Stimulated activated CD8-positive, alpha-beta memory T cell treated with anti-CD3 and anti-CD28 coated beads, Interleukin-7, amount 100 ng/mL, for 24 hours (primary cell): ENCODE measurements at regions not wholly inside any gene's neighbourhood (a gene's known extent, or its start where the extent isn't known, plus 50 kb on each side); places are given as distances from the start of the nearest gene placed in this dataset.

ENCODE experiments used
- DNase-seq: peaks from one replicate; pipeline ENCODE4 v3.0.0-alpha.2; 2020; ENCODE audit warnings: low read depth

DNA sequence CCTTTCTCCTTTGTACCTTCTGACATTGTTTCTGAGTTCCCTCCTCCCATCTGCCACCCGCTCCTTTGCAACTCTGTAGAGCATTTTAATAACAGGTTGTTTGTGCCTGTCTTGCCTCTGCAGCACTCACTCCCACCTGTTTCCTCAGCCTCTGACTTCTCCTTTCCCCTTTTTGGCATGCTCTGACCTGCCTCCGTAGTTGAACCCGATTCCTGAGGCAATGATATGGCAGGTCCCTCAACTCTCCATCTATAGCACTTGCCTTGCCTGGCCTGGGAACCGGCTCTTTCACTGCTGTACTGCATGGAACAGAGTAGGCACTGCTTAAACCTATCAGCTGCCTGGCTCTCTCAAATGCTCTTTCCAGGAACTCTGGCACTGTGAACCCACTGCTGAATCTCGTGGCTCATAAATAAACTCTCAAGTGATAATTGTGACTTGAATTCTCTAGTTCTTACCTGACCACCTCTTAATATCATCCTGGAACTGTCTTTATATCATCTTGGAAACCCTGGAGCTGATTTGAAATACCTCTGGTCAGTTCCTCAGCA, 50.3 kb downstream of the UTRN start:
- no peak for DNase-seq

DNA sequence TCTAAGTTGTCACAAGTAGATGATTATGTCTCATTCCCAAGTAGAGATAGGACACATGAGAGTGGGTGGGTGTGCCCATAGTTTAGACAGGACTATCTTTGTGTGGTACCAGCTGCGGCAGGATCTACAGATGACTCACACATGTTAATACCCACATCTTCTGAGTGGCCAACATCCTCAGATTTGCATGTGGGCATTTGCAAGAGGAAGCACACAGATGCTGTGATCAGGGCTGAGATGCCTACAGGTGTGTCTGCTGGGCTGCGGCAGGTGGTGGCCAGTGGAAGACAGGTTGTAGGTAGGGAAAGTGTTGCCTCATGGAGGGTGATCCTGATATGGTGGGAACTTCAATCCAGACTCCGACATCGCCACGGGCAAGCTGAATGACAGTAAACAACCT, 50.8 kb downstream of the UTRN start:
- no peak for DNase-seq

DNA sequence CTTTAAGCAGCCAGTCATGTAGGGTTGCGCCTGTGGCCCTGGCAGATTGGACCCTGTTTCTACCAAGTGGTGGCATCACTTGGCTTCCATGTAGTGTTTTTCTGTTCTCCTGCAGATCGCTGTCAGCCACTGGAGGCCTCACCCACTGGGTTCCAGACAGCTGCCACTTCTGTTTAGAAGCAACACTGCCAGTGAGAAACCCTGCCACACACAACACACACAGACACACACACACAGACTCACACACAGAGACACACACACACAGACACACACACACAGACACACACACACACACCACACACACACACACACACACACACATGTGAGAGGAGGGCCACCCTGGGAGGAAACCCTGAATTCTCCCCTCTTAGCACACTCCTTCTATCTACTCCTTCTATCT, 51.8 kb downstream of the UTRN start:
- no peak for DNase-seq

DNA sequence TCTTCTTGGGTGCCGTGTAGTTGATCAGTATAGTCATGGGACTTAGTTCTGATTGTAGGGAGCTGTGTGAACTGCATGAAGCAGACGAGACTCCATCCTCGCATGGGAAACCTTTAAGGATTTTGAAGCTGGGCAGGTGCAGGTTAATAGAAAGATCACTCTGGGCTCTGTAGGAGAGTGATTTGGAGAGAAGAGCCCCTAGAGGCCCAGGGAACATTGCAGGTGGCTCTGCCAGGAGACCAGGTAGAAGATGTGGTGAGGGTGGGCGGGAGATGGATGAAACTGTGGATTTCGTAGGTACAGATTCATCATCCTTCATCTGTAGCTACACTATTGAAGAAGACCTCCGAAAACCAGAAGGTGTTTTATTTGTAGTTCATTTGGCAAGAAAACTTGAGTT, 53.3 kb downstream of the UTRN start:
- no peak for DNase-seq

DNA sequence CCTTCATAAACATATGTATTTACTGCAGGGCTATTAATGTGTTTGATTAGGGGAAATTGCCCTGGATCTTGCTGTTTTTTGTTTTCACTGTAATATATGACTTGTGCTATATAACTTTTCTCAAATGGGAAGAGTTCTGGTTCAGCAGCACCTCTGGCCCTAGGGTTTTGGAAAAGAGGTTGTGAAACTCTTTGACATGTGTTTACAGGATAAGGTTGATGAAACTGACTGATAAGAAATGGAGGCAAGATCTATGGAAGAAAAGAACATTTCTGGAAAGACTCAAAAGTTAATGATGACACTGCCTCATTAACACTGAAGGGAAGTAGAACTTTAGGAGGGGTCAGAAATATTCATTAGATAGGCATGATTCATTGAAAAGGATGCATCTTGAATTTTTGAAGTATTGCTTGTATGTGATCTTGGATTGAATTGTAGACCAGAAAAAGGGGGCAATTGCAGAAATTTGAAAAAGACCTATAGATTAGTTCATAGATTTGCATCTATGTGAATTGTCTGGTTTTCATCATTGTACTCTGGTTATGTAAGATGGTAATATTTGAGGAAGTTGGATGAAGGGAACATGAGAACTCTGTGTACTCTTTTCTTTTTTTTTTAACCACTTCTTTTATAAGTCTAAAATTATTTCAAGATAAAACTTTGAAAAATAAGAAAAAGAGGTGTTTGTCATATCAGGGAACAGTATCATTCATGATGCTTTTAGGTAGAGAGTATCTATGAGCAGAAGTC, 54.0 kb downstream of the UTRN start:
- DNase-seq, result no peak

DNA sequence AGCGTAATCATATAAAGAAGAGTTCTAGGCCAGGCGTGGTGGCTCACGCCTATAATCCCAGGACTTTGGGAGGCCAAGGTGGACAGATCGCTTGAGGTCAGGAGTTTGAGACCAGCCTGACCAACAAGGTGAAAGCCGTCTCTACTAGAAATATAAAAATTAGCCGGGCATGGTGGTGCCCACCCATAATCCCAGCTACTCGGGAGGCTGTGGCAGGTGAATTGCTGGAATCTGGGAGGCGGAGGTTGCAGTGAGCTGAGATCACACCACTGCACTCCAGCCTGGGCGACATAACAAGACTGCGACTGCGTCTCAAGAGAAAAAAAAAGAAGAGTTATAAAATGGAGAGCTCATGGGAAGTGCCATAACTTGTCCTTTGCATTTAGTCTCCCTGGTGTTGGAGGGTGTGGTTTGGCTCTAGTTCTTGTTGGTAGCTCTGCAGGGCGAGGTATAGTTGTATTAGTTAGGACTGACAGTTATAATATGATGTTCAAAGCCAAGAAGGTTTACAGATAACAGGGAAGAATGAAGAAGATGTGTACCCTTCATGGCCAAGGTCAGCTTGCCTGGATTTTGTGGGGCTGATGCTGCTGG, 54.8 kb downstream of the UTRN start:
- DNase-seq, result no peak

DNA sequence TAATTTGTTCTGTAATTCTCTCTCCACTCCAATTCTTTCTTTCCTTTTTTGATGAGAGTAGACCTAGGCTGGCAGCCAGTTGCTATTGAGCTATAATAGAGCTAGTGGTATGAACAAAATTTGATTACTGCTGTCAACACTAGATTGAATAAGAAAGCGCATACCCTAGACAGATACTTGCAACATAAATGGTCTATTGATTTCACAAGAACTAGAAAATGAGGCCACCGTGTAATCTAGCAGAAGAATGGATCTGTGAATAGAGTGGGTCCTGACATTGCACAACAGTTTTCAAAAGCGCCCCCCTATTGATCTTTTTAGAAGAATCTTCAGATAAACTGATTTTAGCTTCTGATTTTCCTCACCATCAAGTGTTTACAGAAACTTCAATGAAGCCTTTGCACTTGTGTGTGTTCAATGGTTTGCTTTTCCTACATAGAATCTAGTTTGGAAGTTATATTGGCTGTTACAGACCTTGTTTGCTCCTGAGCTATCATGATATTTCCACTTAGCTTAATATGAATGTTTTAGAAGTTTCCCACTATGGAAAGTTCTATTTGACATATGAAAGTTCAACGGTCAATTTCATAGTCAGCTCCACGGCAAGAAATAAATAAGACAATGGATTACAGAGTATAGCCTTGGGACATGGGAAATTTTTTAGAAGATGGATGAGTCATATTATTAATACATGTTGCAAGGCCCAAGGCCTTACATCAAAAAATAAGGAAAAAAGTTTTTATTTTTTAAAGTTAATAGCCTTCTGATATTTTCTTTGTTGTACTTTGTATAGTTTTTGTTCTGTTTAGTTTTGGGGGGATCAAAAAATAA, 55.6 kb downstream of the UTRN start:
- DNase-seq, result no peak

DNA sequence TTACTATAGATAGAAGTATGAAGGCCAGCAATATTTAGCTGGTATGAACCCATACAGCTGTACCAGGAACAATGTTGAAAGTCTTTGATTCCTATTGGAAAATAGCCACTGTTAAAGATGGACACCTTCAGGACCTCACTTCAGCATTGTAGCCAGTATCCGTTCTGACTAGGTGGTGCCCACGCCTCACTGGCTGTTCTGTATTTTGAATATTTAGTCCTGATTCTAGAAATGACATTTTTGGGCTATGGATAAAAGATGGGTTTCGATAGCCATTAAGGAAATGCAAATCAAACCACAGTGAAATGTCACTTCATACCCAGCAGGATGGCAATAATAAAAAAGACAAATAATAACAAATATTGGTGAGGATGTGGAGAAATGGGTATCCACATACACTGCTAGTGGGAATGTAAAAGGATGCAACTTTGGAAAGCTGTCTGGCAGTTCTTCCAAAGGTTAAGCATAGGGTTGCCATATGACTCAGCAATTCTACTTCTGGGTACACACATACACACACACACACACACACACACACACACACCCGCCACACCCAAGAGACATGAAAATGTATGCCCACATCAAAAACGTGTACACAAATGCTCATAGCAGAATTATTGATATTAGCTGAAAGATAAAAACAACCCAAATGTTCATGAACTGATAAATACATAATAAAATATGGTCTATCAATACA, 56.8 kb downstream of the UTRN start:
- no peak for DNase-seq

DNA sequence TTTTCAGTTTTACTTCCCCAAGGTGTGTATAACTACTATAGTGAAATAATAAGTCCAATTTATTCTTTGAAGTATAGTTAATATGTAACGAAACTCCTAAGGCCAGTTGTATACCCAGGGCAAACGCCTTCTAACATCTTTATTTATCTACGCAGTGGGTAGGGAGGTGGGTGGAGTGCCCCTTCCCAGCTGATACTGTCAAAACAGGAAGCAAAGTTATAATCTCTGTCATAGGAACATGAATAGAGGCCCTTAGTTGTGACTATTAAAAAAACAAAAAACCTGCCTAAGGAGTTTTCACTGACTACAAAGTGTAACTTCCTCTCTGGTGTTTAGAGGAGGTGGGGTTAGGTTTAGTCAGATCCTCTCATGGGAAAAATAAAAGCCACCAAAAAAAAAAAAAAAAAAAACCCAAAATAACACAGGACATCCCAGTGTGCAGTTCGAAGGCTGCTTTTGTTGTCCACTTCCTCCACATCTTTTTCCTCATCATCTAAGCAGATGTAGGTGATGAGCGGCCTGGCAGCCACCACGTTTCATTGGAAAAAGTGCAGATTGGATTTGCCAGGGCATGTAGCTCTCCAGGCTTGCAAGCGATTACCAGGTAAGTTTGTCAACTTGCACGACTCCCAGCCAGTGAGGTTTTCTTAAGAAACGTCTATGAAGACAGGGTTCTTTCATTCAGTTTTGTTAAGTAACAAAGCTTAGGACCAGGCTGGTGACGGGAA, 58.7 kb downstream of the UTRN start:
- DNase-seq, result no peak

DNA sequence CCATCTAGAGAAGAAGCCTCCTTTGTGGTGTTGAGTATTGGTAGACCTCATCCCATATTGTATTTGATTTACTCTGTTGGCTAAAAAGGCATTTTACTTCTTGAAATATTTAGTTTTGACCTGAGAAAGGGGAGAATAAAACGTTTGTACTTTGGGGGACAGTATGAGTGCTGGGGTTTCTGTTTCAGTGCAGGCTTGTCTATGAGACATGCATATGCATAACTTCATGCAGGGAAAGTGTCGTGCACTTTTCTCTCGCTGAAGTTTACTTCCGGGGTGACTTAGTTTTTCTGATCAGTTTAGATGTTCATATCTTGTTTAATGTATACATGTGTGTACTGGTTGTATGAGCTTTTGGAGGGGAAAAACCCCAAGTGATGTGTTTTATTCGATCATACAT, 59.5 kb downstream of the UTRN start:
- no peak for DNase-seq

DNA sequence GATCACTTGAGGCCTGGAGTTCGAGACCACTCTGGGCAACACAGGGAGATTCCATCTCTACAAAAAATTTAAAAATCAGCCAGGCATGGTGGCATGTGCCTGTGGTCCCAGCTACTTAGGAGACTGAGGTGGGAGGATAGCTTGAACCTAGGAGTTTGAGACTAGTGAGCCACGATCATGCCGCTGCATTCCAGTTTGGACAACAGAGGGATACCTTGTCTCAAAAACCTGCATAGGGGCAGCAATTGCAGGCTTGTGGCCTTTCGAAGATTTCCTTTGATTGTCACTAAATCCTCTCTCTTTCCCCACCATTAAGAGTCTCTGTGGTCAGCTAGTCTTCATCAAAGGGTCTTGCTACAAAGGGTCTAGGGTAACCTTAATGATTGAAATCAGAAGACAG, 60.3 kb downstream of the UTRN start:
- no peak for DNase-seq

DNA sequence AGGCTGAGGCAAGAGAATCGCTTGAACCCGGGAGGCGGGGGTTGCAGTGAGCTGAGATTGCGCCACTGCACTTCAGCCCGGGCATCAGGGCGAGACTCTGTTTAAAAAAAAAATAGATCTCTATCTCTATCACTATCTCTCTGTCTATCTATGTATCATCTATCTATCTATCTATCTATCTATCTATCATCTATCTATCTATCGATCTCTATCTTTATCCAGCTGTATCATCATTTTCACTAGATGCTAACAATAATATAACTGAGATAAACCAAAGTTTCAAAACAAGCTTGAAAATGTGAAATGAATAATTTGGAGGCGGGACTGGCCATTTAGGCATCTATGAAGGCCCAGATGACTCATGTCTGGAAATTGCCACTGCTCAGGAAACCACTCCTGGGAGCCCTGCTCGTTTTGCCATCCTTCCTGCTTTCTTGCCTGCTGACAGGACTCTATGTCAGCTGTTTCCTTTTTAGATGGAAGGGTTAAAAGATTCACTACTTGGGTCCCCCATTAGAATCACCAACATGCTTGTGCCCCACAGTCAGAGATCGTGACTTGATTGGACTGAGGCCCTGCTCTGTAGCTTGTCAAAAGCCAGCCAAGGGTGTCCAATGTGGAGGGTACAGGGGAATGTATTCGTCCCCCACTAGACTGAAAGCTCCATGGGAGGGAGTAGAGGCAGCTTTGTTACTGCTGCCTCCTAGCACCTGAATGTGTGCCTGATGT, 61.7 kb downstream of the UTRN start:
- DNase-seq, result no peak

DNA sequence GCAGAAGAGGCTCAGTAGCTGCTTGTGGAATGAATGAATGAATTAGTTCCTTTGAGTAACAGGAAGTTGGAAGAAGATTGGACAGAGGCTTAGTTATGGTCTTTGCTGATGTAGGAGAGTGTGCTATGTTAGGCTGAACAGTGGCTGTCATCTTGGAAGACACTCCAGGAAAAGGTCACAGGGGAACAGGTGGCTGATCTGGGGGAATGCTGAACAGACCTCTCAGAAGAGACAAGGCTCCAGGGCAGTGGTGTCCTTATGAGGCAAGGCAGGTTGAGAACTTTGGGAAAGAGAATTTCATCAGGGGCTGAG, 62.3 kb downstream of the UTRN start:
- no peak for DNase-seq

DNA sequence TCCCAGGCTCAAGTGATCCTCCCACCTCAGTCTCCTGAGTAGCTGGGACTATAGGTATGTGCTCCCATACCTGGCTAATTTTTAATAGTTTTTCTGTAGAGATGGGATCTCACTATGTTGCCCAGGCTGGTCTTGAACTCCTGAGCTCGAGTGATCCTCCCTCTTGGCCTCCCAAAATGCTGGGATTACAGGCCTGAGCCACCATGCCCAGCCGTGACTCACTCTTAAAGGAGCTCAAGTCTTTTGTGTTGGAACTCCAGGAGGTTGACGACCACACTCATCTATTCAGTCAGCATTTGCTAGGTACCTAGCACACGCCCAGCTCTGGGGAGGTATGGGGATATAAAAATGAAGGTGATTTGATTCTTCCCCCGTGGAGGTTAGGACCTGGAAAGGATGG, 62.8 kb downstream of the UTRN start:
- DNase-seq, result no peak

DNA sequence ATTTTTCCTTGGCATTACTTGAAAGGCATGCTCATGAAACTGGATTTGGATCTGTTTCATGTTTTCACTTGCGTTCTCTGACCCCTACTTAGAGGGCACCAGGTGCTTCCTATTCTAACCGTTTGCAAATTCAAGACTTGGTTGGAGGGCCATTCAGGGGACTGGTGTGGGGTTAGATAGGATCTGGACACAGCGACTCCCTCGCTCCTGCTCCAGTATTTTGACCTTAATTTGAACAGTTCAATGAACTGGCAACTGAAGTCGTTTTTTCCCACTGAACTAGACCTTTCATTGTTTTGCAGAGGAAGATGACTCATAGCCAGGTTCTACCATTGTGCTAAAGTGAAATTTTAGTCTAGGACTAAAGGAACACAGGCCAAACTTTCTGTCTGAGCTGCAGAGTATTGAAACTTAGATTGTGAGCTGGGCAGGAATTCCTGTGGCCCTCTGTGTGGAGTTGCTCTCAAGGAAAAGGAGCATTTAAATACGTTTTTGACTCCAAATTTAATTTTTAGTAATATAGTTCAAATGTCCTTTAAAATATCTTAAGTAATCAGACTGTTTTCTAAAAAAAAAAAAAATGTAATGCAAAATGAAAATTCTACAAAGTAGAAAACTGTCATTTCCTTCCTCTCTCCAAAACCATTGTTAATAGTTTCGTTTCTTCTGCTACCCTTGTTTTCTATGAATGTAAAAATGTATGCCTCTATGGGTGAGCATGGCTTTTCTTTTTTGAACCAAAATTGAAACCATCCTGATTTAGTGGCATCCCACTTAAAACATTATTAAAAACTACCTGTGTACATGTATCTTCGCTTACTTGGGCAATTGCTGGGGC, 64.8 kb downstream of the UTRN start:
- DNase-seq, result no peak

DNA sequence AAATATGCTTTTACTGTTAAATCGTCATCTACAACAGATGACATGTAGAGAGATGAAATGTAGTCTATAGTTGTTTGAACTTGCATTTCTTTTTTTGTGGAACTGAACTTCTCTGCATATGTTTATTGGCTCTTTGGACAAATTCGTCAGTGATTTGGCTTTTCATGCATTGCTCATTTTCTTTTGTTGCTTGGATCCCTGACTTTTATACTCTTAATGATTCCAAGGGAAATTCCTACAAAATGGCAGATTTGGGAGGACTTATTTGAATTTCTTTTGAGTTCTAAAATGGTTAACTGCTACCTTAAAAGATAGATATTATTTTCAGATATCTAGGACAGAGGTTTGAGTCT, 65.4 kb downstream of the UTRN start:
- DNase-seq, result no peak

DNA sequence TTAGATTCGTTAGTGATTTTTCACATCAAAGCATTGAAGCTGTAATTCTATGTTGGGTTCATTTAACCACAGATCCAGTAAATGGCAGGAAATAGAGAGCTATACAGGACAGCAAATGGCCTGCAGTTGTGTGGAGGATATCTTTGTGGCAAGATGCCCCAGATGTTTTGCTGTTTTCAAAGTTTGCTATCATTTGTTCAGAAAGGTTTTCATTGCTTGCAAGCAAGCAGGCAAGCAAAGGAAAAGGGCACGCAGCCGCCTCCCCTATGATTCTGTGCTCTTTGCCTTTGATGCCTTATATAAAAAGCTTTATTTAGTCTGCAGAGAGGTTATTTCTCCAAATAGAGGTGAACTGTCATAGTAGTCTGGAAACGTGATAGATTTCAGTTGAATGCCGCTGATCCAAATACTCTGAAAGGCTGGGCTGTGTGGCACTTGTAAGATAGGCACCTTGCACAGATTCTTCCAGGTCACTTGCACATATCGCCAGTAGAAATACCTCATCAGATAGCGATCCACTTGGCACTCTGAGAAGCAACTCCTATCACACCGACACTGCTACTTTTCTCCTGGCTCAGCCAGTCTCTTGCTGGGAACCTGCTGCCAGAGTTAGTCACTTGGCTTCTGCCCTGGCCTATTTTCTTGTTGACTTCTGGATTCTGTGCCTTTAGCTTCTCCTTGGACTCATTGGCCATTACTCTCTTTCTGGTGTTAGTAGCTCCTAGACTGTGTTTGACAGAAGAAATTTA, 66.4 kb downstream of the UTRN start:
- DNase-seq, result no peak

DNA sequence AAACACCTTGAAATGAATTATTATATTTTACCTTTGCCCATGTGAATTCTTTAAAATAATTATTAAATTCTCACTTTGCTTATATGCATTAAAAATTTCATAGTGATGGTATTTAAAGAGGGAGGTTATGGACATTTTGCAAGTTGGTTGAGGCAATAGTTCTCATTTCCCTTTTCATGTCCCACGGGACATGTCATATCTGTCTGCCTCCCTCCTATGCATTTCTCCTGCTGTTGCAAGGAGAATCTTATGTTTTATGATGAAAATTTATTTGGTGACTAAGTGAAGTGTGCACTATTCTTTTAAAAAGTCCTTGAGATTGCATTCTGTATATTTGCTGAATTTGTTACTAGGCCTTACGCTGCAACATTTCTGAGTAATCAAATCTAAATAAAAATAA, 67.2 kb downstream of the UTRN start:
- DNase-seq, result no peak

DNA sequence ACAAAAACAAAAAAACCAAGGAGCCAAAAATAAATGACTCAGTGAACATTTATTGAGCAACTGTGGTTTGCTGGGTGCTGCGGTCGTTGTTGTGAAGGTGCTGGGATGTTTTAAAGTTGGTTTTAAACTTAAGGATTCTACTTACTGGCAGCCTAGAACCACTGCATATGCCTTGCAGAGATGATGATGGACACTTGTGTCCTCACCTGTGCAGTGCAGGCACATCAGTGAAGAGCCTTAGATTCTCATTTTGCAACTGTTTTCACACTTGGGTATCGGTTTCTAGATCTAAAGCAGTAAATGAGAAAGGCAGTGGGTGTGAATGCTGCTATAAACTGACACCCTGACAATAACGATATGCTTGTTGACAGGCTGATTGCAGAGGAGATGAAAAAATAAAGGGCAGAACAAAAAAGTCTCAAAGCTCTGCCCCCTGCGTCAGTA, 68.8 kb downstream of the UTRN start:
- DNase-seq, result no peak

DNA sequence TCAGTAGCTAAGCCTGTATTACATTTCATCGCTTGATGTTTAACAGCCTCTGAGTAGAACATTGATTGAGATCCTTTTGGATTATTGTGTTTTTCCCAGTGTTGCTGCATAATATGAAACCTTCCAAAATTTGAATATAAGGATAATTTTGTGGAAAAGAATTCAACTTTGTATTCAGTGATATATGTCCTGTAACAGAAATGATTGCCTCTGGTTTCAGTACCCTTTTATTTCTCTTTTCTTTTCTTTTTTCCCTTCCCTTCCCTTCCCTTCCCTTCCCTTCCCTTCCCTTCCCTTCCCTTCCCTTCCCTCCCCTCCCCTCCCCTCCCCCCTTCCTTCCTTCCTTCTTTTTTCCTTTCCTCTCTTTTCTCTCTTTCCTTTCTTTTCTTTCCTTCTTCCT, 74.6 kb downstream of the UTRN start:
- no peak for DNase-seq
